HG03060 (cell line): ENCODE measurements at regions not wholly inside any gene's neighbourhood (a gene's known extent, or its start where the extent isn't known, plus 50 kb on each side); places are given as distances from the start of the nearest gene placed in this dataset.

Experiments
- ATAC-seq: cut with Tn5 transposase; IDR thresholded peaks from one replicate; pipeline ENCODE4 v1.9.1; 2021; ENCODE audit warnings: low read depth, moderate number of reproducible peaks; ENCODE audit not compliant: unreplicated experiment

DNA sequence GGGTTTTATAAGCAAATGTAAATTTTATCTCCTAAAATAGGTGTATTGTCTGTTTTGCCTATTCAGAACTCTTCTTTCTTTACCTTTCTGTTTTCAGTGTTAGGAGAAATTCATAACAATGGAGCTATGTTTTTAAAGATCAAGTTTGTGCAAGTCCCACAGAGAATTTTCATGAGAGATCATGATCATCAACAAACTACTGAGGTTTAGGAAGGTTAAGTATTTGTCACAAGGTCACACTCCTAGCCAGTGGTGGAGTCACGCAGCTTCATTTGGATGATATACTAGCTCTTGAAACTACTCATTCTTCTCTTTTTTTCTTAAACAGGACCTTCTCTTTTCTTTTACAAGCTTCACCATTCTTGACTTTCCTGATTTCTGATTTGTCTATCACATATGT, 892.6 kb upstream of the FRG1 start:
- no peak for ATAC-seq

DNA sequence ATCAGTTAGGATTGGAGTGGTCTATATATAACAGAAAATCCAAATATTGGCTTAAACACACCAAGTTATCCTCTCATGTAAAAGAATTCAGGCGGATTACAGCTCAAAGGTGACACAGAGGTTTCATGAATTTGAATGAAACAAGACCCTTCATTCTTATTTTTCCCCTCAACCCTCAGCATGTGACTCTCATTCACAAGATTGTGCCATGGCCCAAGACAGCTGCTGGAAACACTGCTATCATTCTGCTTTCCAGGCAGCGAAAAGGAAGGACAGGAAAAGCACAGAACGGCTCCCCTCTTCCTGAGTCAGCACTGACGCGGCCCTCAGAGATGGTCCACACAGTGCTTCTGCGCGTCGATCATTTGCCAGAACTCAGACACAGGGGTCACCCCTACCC, 891.0 kb upstream of the FRG1 start:
- no peak for ATAC-seq

DNA sequence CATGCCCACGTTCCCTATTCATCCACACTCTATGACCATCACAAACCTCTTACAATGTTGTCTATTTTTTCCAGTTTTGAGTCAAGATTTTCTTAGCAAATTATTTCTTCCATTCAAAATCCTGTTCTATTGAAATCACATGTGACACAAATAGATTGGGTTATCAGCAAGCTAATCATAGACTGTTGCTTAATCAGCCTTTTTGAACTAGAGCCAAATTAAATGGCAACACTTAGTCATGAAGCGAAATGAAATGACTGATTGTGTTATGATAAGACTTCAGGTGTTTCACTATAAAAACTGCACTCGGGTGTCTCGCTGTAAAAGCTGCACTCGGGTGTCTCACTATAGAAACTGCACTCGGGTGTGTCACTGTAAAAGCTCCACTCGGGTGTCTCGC, 890.0 kb upstream of the FRG1 start:
- no peak for ATAC-seq

GRCh38 chr4:189053621-189054020, 887.1 kb upstream of the FRG1 start:
- ATAC-seq: no peak

- no peak for ATAC-seq
These were observed 880.6 kb upstream of the FRG1 start for GRCh38 chr4:189060104-189060503.

- ATAC-seq: no peak
These were observed 878.4 kb upstream of the FRG1 start for GRCh38 chr4:189062047-189062820.

DNA sequence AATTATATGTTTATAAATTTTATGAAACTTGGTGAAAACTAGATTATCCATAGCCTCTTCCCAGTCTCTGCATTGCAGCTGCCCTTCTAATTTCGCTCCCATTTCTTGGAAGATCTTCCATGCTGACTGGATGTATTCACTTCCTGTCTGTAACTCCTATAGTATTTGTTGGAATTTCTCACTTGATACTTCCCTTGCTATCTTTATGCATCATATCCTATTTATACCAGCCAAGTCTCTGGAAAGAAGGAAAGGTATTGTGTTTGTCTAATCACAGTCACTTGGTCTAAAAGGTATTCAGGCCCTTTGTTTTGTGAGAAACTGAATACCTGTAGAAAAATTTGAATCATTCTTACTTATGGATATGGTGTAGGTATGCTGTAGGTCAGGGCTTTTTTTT, 870.9 kb upstream of the FRG1 start:
- ATAC-seq: no peak

DNA sequence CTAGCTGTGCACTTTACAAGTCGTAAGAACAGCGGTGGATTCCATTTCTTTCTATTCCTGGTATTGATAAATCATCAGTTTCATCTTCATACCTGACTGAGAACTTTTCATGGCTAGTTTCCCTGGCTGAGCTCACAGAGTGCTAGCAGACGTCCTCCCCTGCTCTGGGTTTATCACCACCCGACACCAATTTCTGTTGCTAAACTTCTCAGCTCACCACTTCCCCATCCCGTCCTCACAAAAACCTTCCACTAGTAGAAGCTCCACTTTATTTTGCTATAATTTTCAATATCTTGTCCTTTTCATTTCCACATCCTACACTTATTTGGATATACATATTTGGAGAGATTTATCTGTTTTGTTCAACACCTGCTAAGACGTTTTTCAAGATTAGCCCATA, 869.4 kb upstream of the FRG1 start:
- no peak for ATAC-seq

DNA sequence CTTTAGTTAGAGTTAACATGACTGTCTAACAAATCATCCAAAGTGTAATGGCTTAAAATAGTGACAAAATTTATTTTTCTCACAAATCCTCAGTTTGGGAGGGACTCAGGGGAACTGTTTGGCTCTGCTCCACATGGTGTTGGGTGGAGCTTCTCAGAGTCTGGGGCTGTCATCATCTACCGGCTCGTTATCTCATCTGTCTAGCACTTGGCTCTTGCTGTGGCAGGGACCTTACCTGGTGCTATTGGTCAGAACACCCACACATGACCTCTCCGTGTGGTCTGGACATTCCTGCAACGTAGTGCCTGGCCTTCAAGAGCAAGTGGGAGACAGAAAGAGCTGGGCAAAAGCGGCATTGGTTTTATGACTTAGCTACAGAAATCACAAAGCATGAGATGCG, 866.9 kb upstream of the FRG1 start:
- ATAC-seq: no peak

DNA sequence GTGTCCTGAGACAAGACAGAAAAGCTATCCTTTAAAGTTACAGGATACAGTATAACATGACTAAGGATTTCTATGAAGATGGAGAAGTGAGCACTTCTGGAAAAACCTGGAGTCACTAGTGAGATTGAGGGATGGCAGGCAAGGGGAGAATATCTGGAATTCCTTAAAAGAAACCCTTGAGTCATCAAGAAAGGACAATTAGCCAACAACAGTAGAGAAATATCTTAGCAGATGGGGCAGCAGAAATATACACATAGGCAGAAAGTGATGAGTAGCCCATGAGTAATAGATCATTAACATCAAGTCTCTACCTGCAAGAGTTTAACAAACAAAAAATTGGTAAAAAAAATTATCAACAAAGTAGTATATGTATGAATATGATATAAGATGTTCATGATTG, 858.8 kb upstream of the FRG1 start:
- no peak for ATAC-seq

- ATAC-seq: no peak
These were observed 856.9 kb upstream of the FRG1 start for GRCh38 chr4:189083769-189084168.

- no peak for ATAC-seq
These were observed 856.0 kb upstream of the FRG1 start for GRCh38 chr4:189084671-189085070.

- ATAC-seq: no peak
These were observed 852.7 kb upstream of the FRG1 start for GRCh38 chr4:189087971-189088370.

- ATAC-seq: no peak
These were observed 851.9 kb upstream of the FRG1 start for GRCh38 chr4:189088780-189089179.

GRCh38 chr4:189090174-189090814, 850.4 kb upstream of the FRG1 start:
- ATAC-seq: no peak

DNA sequence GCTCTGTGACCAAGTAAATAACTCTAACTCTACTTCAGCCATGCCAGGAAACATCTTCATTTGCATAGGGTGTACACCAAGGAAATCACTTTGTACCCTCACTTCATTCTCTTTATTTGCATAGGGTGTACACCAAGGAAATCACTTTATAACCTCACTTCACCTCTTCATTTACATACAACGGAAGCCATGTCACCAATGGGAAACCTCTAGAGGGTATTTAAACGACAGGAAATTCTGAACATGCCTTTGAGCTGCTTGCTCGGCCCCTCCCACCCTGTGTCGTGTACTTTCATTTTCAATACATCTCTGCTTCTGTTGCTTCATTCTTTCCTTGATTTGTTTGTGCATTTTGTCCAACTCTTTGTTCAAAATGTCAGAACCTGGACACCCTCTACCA, 848.1 kb upstream of the FRG1 start:
- ATAC-seq: no peak

DNA sequence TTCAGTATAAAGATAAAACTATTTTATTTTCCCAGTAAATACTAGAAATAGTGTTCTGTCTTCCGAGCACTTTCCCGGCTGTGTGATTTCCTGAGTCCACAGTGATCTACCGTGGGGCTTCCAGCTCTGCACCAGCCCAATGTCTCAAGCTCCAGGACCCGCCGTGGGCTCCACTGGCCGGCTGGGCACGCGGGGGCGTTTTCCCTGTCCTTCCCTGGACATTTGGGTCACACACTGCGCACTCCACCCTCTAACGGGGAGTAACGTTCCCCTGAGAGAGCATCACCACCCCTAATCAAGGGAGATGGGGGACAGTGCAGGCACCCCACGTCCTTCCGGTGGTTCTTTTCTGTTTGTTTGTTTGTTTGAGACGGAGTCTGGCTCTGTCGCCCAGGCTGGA, 844.6 kb upstream of the FRG1 start:
- ATAC-seq: no peak

DNA sequence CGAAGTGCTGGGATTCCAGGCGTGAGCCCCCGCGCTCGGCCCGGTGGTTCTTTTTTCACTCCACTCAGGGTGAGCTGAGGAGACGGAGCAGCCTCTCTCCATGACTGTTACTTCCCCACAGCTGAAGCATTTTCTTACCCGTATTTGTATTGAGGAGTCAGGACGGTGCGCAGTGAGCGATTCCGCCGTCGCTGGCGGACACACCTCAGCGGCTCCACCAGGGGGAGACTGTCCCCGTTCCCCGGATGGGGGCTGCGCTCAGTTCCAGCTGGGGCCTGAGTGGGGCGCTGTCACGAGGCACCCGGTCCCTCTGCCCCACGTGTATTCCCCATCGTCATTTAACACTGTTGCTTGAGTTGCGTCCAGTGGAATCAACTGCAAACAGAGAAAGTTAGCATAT, 844.0 kb upstream of the FRG1 start:
- ATAC-seq: no peak

- ATAC-seq: no peak
These were observed 841.6 kb upstream of the FRG1 start for GRCh38 chr4:189098932-189099696.

GRCh38 chr4:189113389-189113888, 827.2 kb upstream of the FRG1 start:
- no peak for ATAC-seq

- ATAC-seq: no peak
These were observed 823.2 kb upstream of the FRG1 start for GRCh38 chr4:189117426-189117825.
